ENCODE measurements at regions not wholly inside any gene's neighbourhood (a gene's known extent, or its start where the extent isn't known, plus 50 kb on each side); places are given as distances from the start of the nearest gene placed in this dataset.

- H3K4me1 ChIP-seq = no peaks in the 10 kb centered on the region
- H2AFZ ChIP-seq = no peak overlapping the region
- no peaks in the 10 kb centered on the region for H3K79me2 ChIP-seq
- H3K4me2 ChIP-seq (ENCODE audit: low read length) = no peak overlapping the region
- H3K27ac ChIP-seq = no peak overlapping the region
- H3K4me3 ChIP-seq (ENCODE audit: low read depth, low read length) = no peak overlapping the region
- no peak overlapping the region for H3K9ac ChIP-seq
- H3K9me3 ChIP-seq (ENCODE audit: control insufficient read depth, low read length) = no peaks in the 10 kb centered on the region
- TF ChIP-seq CTCF (IDR thresholded peaks at IDR 0.05) = no peak
- no peaks in the 10 kb centered on the region for H3K27me3 ChIP-seq (ENCODE audit: control insufficient read depth, insufficient read depth, low read length)
- no peaks in the 10 kb centered on the region for H3K36me3 ChIP-seq (ENCODE audit: control insufficient read depth, insufficient read depth, low read length)
These were observed 277.7 kb upstream of the CLNK start for GRCh38 chr4:10962246-10962645.

- H3K79me2 ChIP-seq = no peaks in the 10 kb centered on the region
- H3K9ac ChIP-seq = no peak overlapping the region
- no peak for TF ChIP-seq CTCF (IDR thresholded peaks at IDR 0.05)
- H3K36me3 ChIP-seq (ENCODE audit: control insufficient read depth, insufficient read depth, low read length) = no peaks in the 10 kb centered on the region
- no peaks in the 10 kb centered on the region for H3K4me1 ChIP-seq
- H3K4me3 ChIP-seq (ENCODE audit: low read depth, low read length) = no peak overlapping the region
- H3K9me3 ChIP-seq (ENCODE audit: control insufficient read depth, low read length) = no peaks in the 10 kb centered on the region
- H3K27me3 ChIP-seq (ENCODE audit: control insufficient read depth, insufficient read depth, low read length) = no peaks in the 10 kb centered on the region
- H3K27ac ChIP-seq = no peak overlapping the region
- no peak overlapping the region for H3K4me2 ChIP-seq (ENCODE audit: low read length)
- H2AFZ ChIP-seq = no peak overlapping the region
These were observed 275.8 kb upstream of the CLNK start for GRCh38 chr4:10960389-10960788.

GRCh38 chr4:10959586-10959985, 275.0 kb upstream of the CLNK start:
- H3K79me2 ChIP-seq = no peaks in the 10 kb centered on the region
- no peak overlapping the region for H2AFZ ChIP-seq
- no peaks in the 10 kb centered on the region for H3K4me1 ChIP-seq
- H3K4me3 ChIP-seq (ENCODE audit: low read depth, low read length) = no peak overlapping the region
- H3K4me2 ChIP-seq (ENCODE audit: low read length) = no peak overlapping the region
- no peak for TF ChIP-seq CTCF (IDR thresholded peaks at IDR 0.05)
- H3K27ac ChIP-seq = no peak overlapping the region
- H3K36me3 ChIP-seq (ENCODE audit: control insufficient read depth, insufficient read depth, low read length) = no peaks in the 10 kb centered on the region
- H3K9ac ChIP-seq = no peak overlapping the region
- H3K9me3 ChIP-seq (ENCODE audit: control insufficient read depth, low read length) = no peaks in the 10 kb centered on the region
- no peaks in the 10 kb centered on the region for H3K27me3 ChIP-seq (ENCODE audit: control insufficient read depth, insufficient read depth, low read length)

GRCh38 chr4:10958226-10958856, 273.8 kb upstream of the CLNK start:
- Histone ChIP-seq H3K4me2 (ENCODE audit: low read length) (no peak overlapping the region), H3K79me2 (no peaks in the 10 kb centered on the region), H3K9me3 (ENCODE audit: control insufficient read depth, low read length) (no peaks in the 10 kb centered on the region), H3K4me3 (ENCODE audit: low read depth, low read length) (no peak overlapping the region), H3K4me1 (no peaks in the 10 kb centered on the region), H2AFZ (no peak overlapping the region), H3K27me3 (ENCODE audit: control insufficient read depth, insufficient read depth, low read length) (no peaks in the 10 kb centered on the region), H3K27ac (no peak overlapping the region), H3K36me3 (ENCODE audit: control insufficient read depth, insufficient read depth, low read length) (no peaks in the 10 kb centered on the region), H3K9ac (no peak overlapping the region)
- no peak for TF ChIP-seq CTCF (IDR thresholded peaks at IDR 0.05)

- Histone ChIP-seq H3K36me3 (ENCODE audit: control insufficient read depth, insufficient read depth, low read length) (no peaks in the 10 kb centered on the region), H3K27me3 (ENCODE audit: control insufficient read depth, insufficient read depth, low read length) (no peaks in the 10 kb centered on the region), H3K4me2 (ENCODE audit: low read length) (no peak overlapping the region), H3K9ac (no peak overlapping the region), H3K4me1 (no peaks in the 10 kb centered on the region), H3K4me3 (ENCODE audit: low read depth, low read length) (no peak overlapping the region), H3K79me2 (no peaks in the 10 kb centered on the region), H2AFZ (no peak overlapping the region), H3K9me3 (ENCODE audit: control insufficient read depth, low read length) (no peaks in the 10 kb centered on the region), H3K27ac (no peak overlapping the region)
- TF ChIP-seq CTCF (IDR thresholded peaks at IDR 0.05) = no peak
These were observed 266.7 kb upstream of the CLNK start for GRCh38 chr4:10951306-10951705.
